SK-N-MC (cell line): ENCODE measurements at regions not wholly inside any gene's neighbourhood (a gene's known extent, or its start where the extent isn't known, plus 50 kb on each side); places are given as distances from the start of the nearest gene placed in this dataset.

Source experiments
- EZH2 ChIP-seq: fragments of 200-600 bp; sonication (generic); IDR thresholded peaks from one replicate; pipeline ENCODE4 v1.6.1; 2017; ENCODE audit warnings: antibody characterized with exemption
- FOXP2 ChIP-seq: optimal IDR thresholded peaks from 2 replicates; pipeline ENCODE3; 2011; ENCODE audit warnings: mild to moderate bottlenecking, moderate library complexity; ENCODE audit not compliant: insufficient read depth; ENCODE audit errors: extremely low read length, control extremely low read depth
- POLR2AphosphoS5 ChIP-seq: IDR thresholded peaks from 2 replicates; pipeline ENCODE4 v1.6.1; 2012; ENCODE audit warnings: mild to moderate bottlenecking, low read depth, low read length, borderline replicate concordance

GRCh38 chr11:26045082-26045481 lies 286.8 kb upstream of the ANO3 start:
- TF ChIP-seq EZH2 (no peak), POLR2AphosphoS5 (no peak), FOXP2 (no peak)
